Smooth muscle cell (in vitro differentiated cells): ENCODE measurements at regions not wholly inside any gene's neighbourhood (a gene's known extent, or its start where the extent isn't known, plus 50 kb on each side); places are given as distances from the start of the nearest gene placed in this dataset.

Experiments used
- DNase-seq: peaks from one replicate; lab custom pipeline; 2025; ENCODE audit not compliant: unreplicated experiment; lab: John Stamatoyannopoulos, UW
- H2AFZ ChIP-seq: fragments of 200-600 bp; sonication (generic); 2 replicates; pipeline ENCODE4 v1.6.0; 2016; ENCODE audit warnings: antibody characterized with exemption, low read depth, mild to moderate bottlenecking
- H3F3A ChIP-seq: fragments of 200-600 bp; sonication (generic); 2 replicates; pipeline ENCODE4 v1.6.0; 2017; ENCODE audit warnings: antibody characterized with exemption, low read depth
- H3K27ac ChIP-seq: fragments of 200-600 bp; sonication (generic); 2 replicates; pipeline ENCODE4 v1.5.1; 2016; ENCODE audit warnings: low read depth, mild to moderate bottlenecking
- H3K27me3 ChIP-seq: fragments of 200-600 bp; sonication (generic); 2 replicates; pipeline ENCODE4 v1.6.1; 2016; ENCODE audit warnings: low read depth, mild to moderate bottlenecking
- H3K36me3 ChIP-seq: fragments of 200-600 bp; sonication (generic); 2 replicates; pipeline ENCODE4 v1.5.1; 2016; ENCODE audit warnings: low read depth
- H3K4me1 ChIP-seq: fragments of 200-600 bp; sonication (generic); 2 replicates; pipeline ENCODE4 v1.5.1; 2016; ENCODE audit warnings: low read depth
- H3K4me2 ChIP-seq: fragments of 200-600 bp; sonication (generic); 2 replicates; pipeline ENCODE4 v1.6.0; 2016; ENCODE audit warnings: mild to moderate bottlenecking
- H3K4me3 ChIP-seq: fragments of 200-600 bp; sonication (generic); 2 replicates; pipeline ENCODE4 v1.5.1; 2016; ENCODE audit warnings: mild to moderate bottlenecking
- H3K79me2 ChIP-seq: fragments of 200-600 bp; sonication (generic); 2 replicates; pipeline ENCODE4 v1.6.0; 2016; ENCODE audit warnings: low read depth, mild to moderate bottlenecking
- H3K9ac ChIP-seq: fragments of 200-600 bp; sonication (generic); 2 replicates; pipeline ENCODE4 v1.6.0; 2016; ENCODE audit warnings: low read depth
- H3K9me3 ChIP-seq: fragments of 200-600 bp; sonication (generic); replicated peaks from 2 replicates; pipeline ENCODE4 v1.5.1; 2016; ENCODE audit warnings: low read depth
- H4K20me1 ChIP-seq: fragments of 200-600 bp; sonication (generic); 2 replicates; pipeline ENCODE4 v1.6.0; 2016; ENCODE audit warnings: low read depth
- WGBS: methylation state at CpG from one replicate; pipeline ENCODE4 v1.1.7; 2016; ENCODE audit warnings: low lambda C conversion rate; 5-methylcytosine and 5-hydroxymethylcytosine counted together
- TF ChIP-seq, protein P1 (sequence below): fragments of 200-600 bp; sonication (generic); IDR thresholded peaks from 2 replicates; pipeline ENCODE4 v1.5.1; 2017; ENCODE audit warnings: borderline replicate concordance, mild to moderate bottlenecking, antibody characterized with exemption; ENCODE audit not compliant: insufficient read depth, poor library complexity, severe bottlenecking

GRCh38 chr5:164433106-164433870 is 927.9 kb downstream of the MAT2B start:
- no peak overlapping the region for H3K4me2 ChIP-seq
- WGBS = 91% methylated on average over 4 of the region's 4 CpGs
- no peaks in the 10 kb centered on the region for H4K20me1 ChIP-seq
- H3K36me3 ChIP-seq = no peaks in the 10 kb centered on the region
- H3K4me1 ChIP-seq = no peaks in the 10 kb centered on the region
- no peak overlapping the region for H3K4me3 ChIP-seq
- no peaks in the 10 kb centered on the region for H3K79me2 ChIP-seq
- H3K27ac ChIP-seq = no peak overlapping the region
- H3K9me3 ChIP-seq = no peaks in the 10 kb centered on the region
- DNase-seq = no peak
- H3K9ac ChIP-seq = no peak overlapping the region
- no peaks in the 10 kb centered on the region for H3F3A ChIP-seq
- TF ChIP-seq, protein P1, sequence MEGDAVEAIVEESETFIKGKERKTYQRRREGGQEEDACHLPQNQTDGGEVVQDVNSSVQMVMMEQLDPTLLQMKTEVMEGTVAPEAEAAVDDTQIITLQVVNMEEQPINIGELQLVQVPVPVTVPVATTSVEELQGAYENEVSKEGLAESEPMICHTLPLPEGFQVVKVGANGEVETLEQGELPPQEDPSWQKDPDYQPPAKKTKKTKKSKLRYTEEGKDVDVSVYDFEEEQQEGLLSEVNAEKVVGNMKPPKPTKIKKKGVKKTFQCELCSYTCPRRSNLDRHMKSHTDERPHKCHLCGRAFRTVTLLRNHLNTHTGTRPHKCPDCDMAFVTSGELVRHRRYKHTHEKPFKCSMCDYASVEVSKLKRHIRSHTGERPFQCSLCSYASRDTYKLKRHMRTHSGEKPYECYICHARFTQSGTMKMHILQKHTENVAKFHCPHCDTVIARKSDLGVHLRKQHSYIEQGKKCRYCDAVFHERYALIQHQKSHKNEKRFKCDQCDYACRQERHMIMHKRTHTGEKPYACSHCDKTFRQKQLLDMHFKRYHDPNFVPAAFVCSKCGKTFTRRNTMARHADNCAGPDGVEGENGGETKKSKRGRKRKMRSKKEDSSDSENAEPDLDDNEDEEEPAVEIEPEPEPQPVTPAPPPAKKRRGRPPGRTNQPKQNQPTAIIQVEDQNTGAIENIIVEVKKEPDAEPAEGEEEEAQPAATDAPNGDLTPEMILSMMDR = no peak
- H2AFZ ChIP-seq = no peak overlapping the region
- H3K27me3 ChIP-seq = no peaks in the 10 kb centered on the region

- Histone ChIP-seq H3K4me2 (no peak overlapping the region), H3K36me3 (no peaks in the 10 kb centered on the region), H3K9ac (no peak overlapping the region), H3K79me2 (no peaks in the 10 kb centered on the region), H2AFZ (no peak overlapping the region), H3F3A (no peaks in the 10 kb centered on the region), H3K4me3 (no peak overlapping the region), H4K20me1 (no peaks in the 10 kb centered on the region), H3K9me3 (no peaks in the 10 kb centered on the region), H3K27ac (no peak overlapping the region), H3K27me3 (no peaks in the 10 kb centered on the region), H3K4me1 (no peaks in the 10 kb centered on the region)
- TF ChIP-seq, protein P1 = no peak
- 90% methylated on average over 3 of the region's 3 CpGs for WGBS
- no peak for DNase-seq
These were observed 930.2 kb downstream of the MAT2B start for GRCh38 chr5:164435576-164435975.

DNA sequence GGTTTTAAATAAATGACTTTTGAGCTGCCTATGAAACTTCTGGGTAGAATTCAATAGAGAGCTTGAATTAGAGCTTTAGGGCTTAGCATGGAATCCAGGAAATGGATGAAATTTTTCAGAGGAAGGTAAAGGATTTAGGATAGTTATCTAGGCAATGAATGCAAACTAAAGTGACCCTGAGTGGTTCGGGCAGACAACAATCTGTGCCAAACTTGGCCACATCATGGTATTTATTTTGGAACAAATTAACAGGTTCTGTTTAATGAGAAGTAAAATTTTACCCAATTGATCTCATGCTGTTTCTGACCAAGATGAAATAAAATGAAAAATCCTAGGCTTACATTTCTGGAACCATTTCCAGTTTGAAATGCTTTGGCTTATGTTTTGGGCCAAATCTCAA is 934.4 kb downstream of the MAT2B start:
- 97% methylated on average over 1 of the region's 1 CpG for WGBS
- TF ChIP-seq, protein P1 = no peak
- DNase-seq = no peak

DNA sequence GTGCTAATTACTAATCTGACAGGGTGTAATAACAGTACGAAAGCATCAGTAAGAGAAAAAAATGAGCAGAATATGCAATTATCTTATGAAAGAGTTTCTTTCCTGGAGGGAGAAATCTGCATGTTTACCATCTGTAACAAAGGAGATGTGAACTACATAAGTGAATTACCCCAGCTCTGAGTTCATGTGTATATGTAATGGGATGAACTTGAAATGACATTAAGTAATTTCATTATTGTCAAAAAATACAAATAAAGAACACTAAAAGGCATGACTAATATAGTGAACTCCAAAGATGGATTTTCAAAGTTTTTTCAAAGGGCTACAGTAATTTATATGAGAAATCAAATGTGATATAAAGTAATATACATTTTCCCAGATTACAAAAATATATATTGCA is 944.0 kb downstream of the MAT2B start:
- Histone ChIP-seq H3K4me2 (no peak overlapping the region), H3K9ac (no peak overlapping the region), H3K27me3 (no peaks in the 10 kb centered on the region), H3K36me3 (no peaks in the 10 kb centered on the region), H3K4me3 (no peak overlapping the region), H2AFZ (no peak overlapping the region), H3K27ac (no peak overlapping the region), H3K4me1 (no peaks in the 10 kb centered on the region), H3K9me3 (no peaks in the 10 kb centered on the region), H4K20me1 (no peaks in the 10 kb centered on the region), H3F3A (no peaks in the 10 kb centered on the region), H3K79me2 (no peaks in the 10 kb centered on the region)
- WGBS = 94% methylated on average over 1 of the region's 1 CpG
- DNase-seq = no peak
- TF ChIP-seq, protein P1 = no peak

More for the DNA sequence above, 934.4 kb downstream of the MAT2B start:
- no peaks in the 10 kb centered on the region for H3F3A ChIP-seq
- no peaks in the 10 kb centered on the region for H3K79me2 ChIP-seq
- no peak overlapping the region for H3K27ac ChIP-seq
- H3K27me3 ChIP-seq = no peaks in the 10 kb centered on the region
- no peak overlapping the region for H3K4me3 ChIP-seq
- no peaks in the 10 kb centered on the region for H3K4me1 ChIP-seq
- no peaks in the 10 kb centered on the region for H3K9me3 ChIP-seq
- H3K4me2 ChIP-seq = no peak overlapping the region
- H4K20me1 ChIP-seq = no peaks in the 10 kb centered on the region
- H3K36me3 ChIP-seq = no peaks in the 10 kb centered on the region
- H3K9ac ChIP-seq = no peak overlapping the region
- no peak overlapping the region for H2AFZ ChIP-seq
